ENCODE measurements at regions not wholly inside any gene's neighbourhood (a gene's known extent, or its start where the extent isn't known, plus 50 kb on each side); places are given as distances from the start of the nearest gene placed in this dataset.

GRCh38 chr21:19969156-19969555 lies 1029.1 kb upstream of the NCAM2 start:
- H3K9ac ChIP-seq: no peak overlapping the region
- no peaks in the 10 kb centered on the region for H3K27me3 ChIP-seq (ENCODE audit: control insufficient read depth, insufficient read depth, low read length)
- H3K36me3 ChIP-seq (ENCODE audit: control insufficient read depth, insufficient read depth, low read length): no peaks in the 10 kb centered on the region
- no peak overlapping the region for H3K4me3 ChIP-seq (ENCODE audit: low read depth, low read length)
- no peak overlapping the region for H3K27ac ChIP-seq
- no peak overlapping the region for H3K4me2 ChIP-seq (ENCODE audit: low read length)
- no peaks in the 10 kb centered on the region for H3K4me1 ChIP-seq
- no peak overlapping the region for H2AFZ ChIP-seq
- no peaks in the 10 kb centered on the region for H3K9me3 ChIP-seq (ENCODE audit: control insufficient read depth, low read length)
- H3K79me2 ChIP-seq: no peaks in the 10 kb centered on the region
- TF ChIP-seq CTCF (IDR thresholded peaks at IDR 0.05): no peak

DNA sequence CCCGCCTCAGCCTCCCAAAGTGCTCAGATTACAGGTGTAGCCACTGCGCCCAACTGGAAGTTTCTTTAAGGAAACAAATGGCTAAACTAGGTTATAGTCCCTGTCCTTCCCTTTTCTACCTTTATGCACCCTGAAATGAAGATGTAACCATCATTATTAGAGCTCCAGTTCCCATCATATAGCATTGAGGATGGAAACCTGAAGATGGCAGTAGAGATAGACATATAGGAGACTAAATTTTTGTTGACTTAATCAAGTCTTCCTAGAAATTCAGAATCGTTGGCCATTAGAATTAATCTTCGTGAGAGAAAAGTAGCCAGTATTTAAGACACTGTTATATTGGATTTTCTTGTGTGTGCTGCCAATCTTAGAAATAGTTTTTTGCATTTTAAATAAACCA lies 1016.3 kb upstream of the NCAM2 start:
- no peaks in the 10 kb centered on the region for H3K79me2 ChIP-seq
- H3K4me2 ChIP-seq (ENCODE audit: low read length): no peak overlapping the region
- no peak for TF ChIP-seq CTCF (IDR thresholded peaks at IDR 0.05)
- H2AFZ ChIP-seq: no peak overlapping the region
- H3K36me3 ChIP-seq (ENCODE audit: control insufficient read depth, insufficient read depth, low read length): no peaks in the 10 kb centered on the region
- H3K4me3 ChIP-seq (ENCODE audit: low read depth, low read length): no peak overlapping the region
- no peak overlapping the region for H3K27ac ChIP-seq
- no peaks in the 10 kb centered on the region for H3K4me1 ChIP-seq
- no peaks in the 10 kb centered on the region for H3K27me3 ChIP-seq (ENCODE audit: control insufficient read depth, insufficient read depth, low read length)
- H3K9ac ChIP-seq: no peak overlapping the region
- H3K9me3 ChIP-seq (ENCODE audit: control insufficient read depth, low read length): no peaks in the 10 kb centered on the region

- H3K9ac ChIP-seq: no peak overlapping the region
- no peak overlapping the region for H3K27ac ChIP-seq
- no peaks in the 10 kb centered on the region for H3K79me2 ChIP-seq
- TF ChIP-seq CTCF (IDR thresholded peaks at IDR 0.05): no peak
- H3K4me3 ChIP-seq (ENCODE audit: low read depth, low read length): no peak overlapping the region
- H2AFZ ChIP-seq: no peak overlapping the region
- H3K4me1 ChIP-seq: no peaks in the 10 kb centered on the region
- H3K4me2 ChIP-seq (ENCODE audit: low read length): no peak overlapping the region
- no peaks in the 10 kb centered on the region for H3K27me3 ChIP-seq (ENCODE audit: control insufficient read depth, insufficient read depth, low read length)
- H3K36me3 ChIP-seq (ENCODE audit: control insufficient read depth, insufficient read depth, low read length): no peaks in the 10 kb centered on the region
- H3K9me3 ChIP-seq (ENCODE audit: control insufficient read depth, low read length): no peaks in the 10 kb centered on the region
Measured at GRCh38 chr21:19986396-19986795, 1011.8 kb upstream of the NCAM2 start.

- Histone ChIP-seq H3K27me3 (ENCODE audit: control insufficient read depth, insufficient read depth, low read length) (no peaks in the 10 kb centered on the region), H3K4me2 (ENCODE audit: low read length) (no peak overlapping the region), H3K9me3 (ENCODE audit: control insufficient read depth, low read length) (no peaks in the 10 kb centered on the region), H3K4me3 (ENCODE audit: low read depth, low read length) (no peak overlapping the region), H3K79me2 (no peaks in the 10 kb centered on the region), H3K4me1 (no peaks in the 10 kb centered on the region), H3K9ac (no peak overlapping the region), H2AFZ (no peak overlapping the region), H3K27ac (no peak overlapping the region), H3K36me3 (ENCODE audit: control insufficient read depth, insufficient read depth, low read length) (no peaks in the 10 kb centered on the region)
- no peak for TF ChIP-seq CTCF (IDR thresholded peaks at IDR 0.05)
Measured at GRCh38 chr21:19987671-19988070, 1010.5 kb upstream of the NCAM2 start.

- H3K36me3 ChIP-seq (ENCODE audit: control insufficient read depth, insufficient read depth, low read length): no peaks in the 10 kb centered on the region
- no peak for TF ChIP-seq CTCF (IDR thresholded peaks at IDR 0.05)
- no peak overlapping the region for H3K4me3 ChIP-seq (ENCODE audit: low read depth, low read length)
- no peaks in the 10 kb centered on the region for H3K27me3 ChIP-seq (ENCODE audit: control insufficient read depth, insufficient read depth, low read length)
- H3K9ac ChIP-seq: no peak overlapping the region
- H3K79me2 ChIP-seq: no peaks in the 10 kb centered on the region
- no peaks in the 10 kb centered on the region for H3K9me3 ChIP-seq (ENCODE audit: control insufficient read depth, low read length)
- H3K27ac ChIP-seq: no peak overlapping the region
- H2AFZ ChIP-seq: no peak overlapping the region
- no peaks in the 10 kb centered on the region for H3K4me1 ChIP-seq
- no peak overlapping the region for H3K4me2 ChIP-seq (ENCODE audit: low read length)
Measured at GRCh38 chr21:19992540-19992939, 1005.7 kb upstream of the NCAM2 start.
